RWPE2 (cell line): ENCODE measurements at regions not wholly inside any gene's neighbourhood (a gene's known extent, or its start where the extent isn't known, plus 50 kb on each side); places are given as distances from the start of the nearest gene placed in this dataset.

Source experiments
- ATAC-seq: fragments of 200-7000 bp; cut with Tn5 transposase; 3 replicates; pipeline ENCODE4 v1.9.1; 2021; ENCODE audit warnings: low read depth
- DNase-seq: peaks from one replicate; pipeline ENCODE4 v3.0.0-alpha.2; 2020; ENCODE audit warnings: low spot score
- H3K27ac ChIP-seq: fragments of 450-650 bp; 2 replicates; pipeline ENCODE4 v1.5.1; 2017; ENCODE audit warnings: mild to moderate bottlenecking; ENCODE audit not compliant: poor library complexity, severe bottlenecking
- H3K27me3 ChIP-seq: fragments of 250-450 bp; sonication (Bioruptor Pico); 2 replicates; pipeline ENCODE4 v1.5.1; 2021; ENCODE audit warnings: mild to moderate bottlenecking, moderate library complexity; ENCODE audit not compliant: insufficient read depth, poor library complexity, severe bottlenecking
- H3K36me3 ChIP-seq: fragments of 250-450 bp; sonication (Bioruptor Pico); 2 replicates; pipeline ENCODE4 v1.5.1; 2020; ENCODE audit warnings: low read depth, mild to moderate bottlenecking, moderate library complexity
- H3K4me1 ChIP-seq: fragments of 250-450 bp; sonication (Bioruptor Pico); 2 replicates; pipeline ENCODE4 v1.5.1; 2021; ENCODE audit warnings: mild to moderate bottlenecking, moderate library complexity; ENCODE audit not compliant: insufficient read depth, poor library complexity, severe bottlenecking
- H3K4me3 ChIP-seq: fragments of 250-450 bp; sonication (Bioruptor Pico); 2 replicates; pipeline ENCODE4 v1.5.1; 2021; ENCODE audit warnings: mild to moderate bottlenecking, moderate library complexity; ENCODE audit not compliant: severe bottlenecking
- H3K9me3 ChIP-seq: fragments of 250-450 bp; sonication (Bioruptor Pico); 2 replicates; pipeline ENCODE4 v1.5.1; 2021; ENCODE audit warnings: mild to moderate bottlenecking, moderate library complexity; ENCODE audit not compliant: severe bottlenecking
- TF ChIP-seq, protein P1 (sequence below): fragments of 450-650 bp; IDR thresholded peaks from one replicate; pipeline ENCODE4 v1.5.1; 2017; ENCODE audit warnings: mild to moderate bottlenecking, moderate library complexity; ENCODE audit not compliant: poor library complexity, severe bottlenecking

DNA sequence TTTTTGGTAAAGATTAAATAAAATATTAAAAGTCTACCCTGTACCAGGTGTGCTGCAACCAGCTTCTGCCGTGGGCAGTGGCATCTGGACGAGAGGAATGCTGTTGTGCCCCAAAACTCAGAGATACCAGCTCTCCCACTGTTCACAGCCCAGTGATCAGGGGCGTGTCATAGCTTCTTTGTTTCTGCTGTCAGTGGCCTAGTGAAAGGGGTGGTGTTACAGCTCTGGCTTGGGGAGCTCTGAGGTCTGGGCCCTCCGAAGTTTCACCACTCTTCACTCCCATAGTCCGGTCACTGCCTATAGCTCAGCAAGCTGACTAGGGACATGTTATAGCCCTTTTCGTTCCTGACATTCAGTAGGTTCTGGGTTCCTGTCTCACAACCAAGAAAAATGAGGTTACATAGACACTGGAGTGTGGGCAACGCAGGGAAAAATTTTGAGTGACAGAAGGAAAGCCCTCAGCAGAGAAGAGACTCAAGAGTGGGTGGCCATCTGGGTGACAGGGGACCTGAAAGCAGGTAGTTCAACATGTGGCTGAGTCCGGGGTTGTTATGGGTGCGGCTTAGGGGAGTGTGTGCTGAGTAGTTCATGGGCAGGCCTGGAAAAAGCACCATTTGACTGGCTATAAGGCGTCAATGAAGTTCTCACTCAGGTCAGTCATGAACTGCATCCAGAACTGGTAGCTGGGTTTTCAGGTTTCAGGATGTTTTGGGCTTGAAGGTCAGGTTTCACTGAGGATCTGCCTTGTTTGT is 1184.4 kb upstream of the PABPC4L start:
- TF ChIP-seq, protein P1, sequence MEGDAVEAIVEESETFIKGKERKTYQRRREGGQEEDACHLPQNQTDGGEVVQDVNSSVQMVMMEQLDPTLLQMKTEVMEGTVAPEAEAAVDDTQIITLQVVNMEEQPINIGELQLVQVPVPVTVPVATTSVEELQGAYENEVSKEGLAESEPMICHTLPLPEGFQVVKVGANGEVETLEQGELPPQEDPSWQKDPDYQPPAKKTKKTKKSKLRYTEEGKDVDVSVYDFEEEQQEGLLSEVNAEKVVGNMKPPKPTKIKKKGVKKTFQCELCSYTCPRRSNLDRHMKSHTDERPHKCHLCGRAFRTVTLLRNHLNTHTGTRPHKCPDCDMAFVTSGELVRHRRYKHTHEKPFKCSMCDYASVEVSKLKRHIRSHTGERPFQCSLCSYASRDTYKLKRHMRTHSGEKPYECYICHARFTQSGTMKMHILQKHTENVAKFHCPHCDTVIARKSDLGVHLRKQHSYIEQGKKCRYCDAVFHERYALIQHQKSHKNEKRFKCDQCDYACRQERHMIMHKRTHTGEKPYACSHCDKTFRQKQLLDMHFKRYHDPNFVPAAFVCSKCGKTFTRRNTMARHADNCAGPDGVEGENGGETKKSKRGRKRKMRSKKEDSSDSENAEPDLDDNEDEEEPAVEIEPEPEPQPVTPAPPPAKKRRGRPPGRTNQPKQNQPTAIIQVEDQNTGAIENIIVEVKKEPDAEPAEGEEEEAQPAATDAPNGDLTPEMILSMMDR, result no peak
- no peaks in the 10 kb centered on the region for H3K27me3 ChIP-seq
- no peak overlapping the region for H3K4me3 ChIP-seq
- no peaks in the 10 kb centered on the region for H3K9me3 ChIP-seq
- DNase-seq (no peak), ATAC-seq (no peak)
- H3K36me3 ChIP-seq, result no peaks in the 10 kb centered on the region
- no peaks in the 10 kb centered on the region for H3K4me1 ChIP-seq
- no peak overlapping the region for H3K27ac ChIP-seq

DNA sequence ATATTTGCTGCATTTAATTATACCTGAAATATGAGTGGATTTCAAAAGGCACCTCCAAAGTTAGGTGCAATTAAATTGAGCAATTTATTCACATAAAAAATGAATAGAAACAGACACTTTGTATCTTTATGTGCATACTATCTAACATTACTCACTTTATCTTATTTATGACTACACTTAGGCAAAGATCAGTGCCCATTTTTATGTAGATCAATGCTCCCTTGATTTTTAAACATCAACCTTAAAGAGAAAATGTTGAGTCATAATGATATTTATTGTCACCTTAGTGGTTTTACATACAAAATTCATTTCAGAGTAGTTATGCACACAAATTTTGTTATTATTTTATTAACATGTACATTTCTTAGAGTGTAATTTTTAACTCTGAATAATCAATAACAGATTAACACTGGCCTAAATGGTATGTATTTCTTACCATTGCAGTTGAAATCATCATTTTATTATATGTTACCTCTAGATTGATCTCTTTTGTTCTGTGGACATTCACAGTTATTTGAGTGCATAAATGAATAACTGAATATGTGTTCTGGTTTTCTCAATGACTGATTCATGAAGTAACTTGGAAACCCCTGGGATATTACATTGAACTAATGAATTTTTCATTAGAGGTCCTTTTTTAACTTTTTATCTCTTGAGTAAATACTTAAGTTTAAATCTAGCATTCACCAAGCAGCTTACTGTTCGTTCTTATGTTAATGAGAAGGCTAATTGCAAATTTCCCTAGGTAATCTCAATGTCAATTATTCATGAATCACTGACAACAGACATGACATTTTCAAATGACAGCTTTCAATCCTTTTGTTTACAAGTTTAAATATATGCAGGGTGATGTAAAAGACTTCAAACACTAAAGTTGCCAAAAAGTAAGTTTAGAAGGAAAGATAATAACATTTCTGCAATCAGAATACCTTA is 1182.0 kb upstream of the PABPC4L start:
- Histone ChIP-seq H3K4me1 (no peaks in the 10 kb centered on the region), H3K27me3 (no peaks in the 10 kb centered on the region), H3K36me3 (no peaks in the 10 kb centered on the region), H3K27ac (no peak overlapping the region), H3K9me3 (no peaks in the 10 kb centered on the region), H3K4me3 (no peak overlapping the region)
- ATAC-seq (no peak), DNase-seq (no peak)
- TF ChIP-seq, protein P1, result no peak

DNA sequence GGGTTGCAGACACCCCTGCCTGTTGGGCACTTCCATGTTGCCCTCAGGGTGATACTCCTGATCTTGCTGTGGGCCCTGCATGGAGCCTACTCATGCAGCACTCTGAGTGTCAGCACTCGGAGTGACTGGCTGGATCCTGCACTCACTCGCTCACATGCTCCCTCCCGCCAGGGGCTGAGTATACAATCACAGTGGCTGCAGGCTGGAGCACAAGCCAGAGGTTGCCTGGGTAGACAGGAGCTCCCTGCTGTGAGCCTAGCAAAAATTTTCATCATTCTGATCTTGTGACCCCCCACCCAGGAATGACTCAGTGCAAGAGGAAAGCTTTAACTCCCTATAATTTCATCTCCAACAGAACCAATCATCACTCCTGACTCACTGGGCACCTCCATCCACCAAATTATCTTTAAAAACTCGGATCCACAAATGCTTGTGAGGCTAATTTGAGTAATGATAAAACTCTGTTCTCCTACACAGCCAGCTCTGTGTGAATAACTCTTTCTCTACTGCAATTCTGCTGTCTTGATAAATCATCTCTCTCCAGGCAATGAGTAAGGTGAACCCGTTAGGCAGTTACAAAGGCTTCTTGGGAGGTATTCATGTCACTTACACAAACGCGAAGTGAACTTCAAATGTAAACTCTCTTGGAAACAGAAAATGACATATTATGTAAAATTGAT is 1180.8 kb upstream of the PABPC4L start:
- no peaks in the 10 kb centered on the region for H3K4me1 ChIP-seq
- no peaks in the 10 kb centered on the region for H3K27me3 ChIP-seq
- H3K4me3 ChIP-seq, result no peak overlapping the region
- no peaks in the 10 kb centered on the region for H3K9me3 ChIP-seq
- H3K36me3 ChIP-seq, result no peaks in the 10 kb centered on the region
- DNase-seq (no peak), ATAC-seq (no peak)
- no peak overlapping the region for H3K27ac ChIP-seq
- TF ChIP-seq, protein P1, result no peak

DNA sequence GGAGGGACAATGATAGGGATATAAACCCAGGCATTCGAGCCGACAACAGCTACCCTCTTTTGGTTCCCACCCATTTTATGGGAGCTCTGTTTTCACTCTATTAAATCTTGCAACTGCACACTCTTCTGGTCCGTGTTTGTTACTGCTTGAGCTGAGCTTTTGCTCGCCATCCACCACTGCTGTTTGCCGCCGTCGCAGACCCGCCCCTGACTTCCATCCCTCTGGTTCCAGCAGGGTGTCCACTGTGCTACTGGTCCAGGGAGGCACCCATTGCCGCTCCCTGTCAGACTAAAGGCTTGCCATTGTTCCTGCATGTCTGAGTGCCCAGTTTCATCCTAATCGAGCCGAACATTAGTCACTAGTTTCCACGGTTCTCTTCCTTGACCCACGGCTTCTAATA is 1170.5 kb upstream of the PABPC4L start:
- H3K9me3 ChIP-seq, result no peaks in the 10 kb centered on the region
- H3K36me3 ChIP-seq, result no peaks in the 10 kb centered on the region
- H3K27ac ChIP-seq, result no peak overlapping the region
- TF ChIP-seq, protein P1, result no peak
- no peaks in the 10 kb centered on the region for H3K27me3 ChIP-seq
- DNase-seq (no peak), ATAC-seq (no peak)
- no peak overlapping the region for H3K4me3 ChIP-seq
- no peaks in the 10 kb centered on the region for H3K4me1 ChIP-seq
